Hepatocyte (in vitro differentiated cells): ENCODE measurements at regions not wholly inside any gene's neighbourhood (a gene's known extent, or its start where the extent isn't known, plus 50 kb on each side); places are given as distances from the start of the nearest gene placed in this dataset.
"Not testable (repeated sequence)": the region's sequence is repeated elsewhere in the genome, so short reads cannot be mapped to it uniquely, and the experiment has no call there.

Experiments used
- DNase-seq: peaks from one replicate; pipeline ENCODE4 v3.0.0-alpha.2; 2016; ENCODE audit warnings: low spot score
- H2AFZ ChIP-seq: fragments of 200-600 bp; sonication (generic); 2 replicates; pipeline ENCODE4 v1.6.0; 2016; ENCODE audit warnings: antibody characterized with exemption, mild to moderate bottlenecking
- H3K27ac ChIP-seq: fragments of 200-600 bp; sonication (generic); 2 replicates; pipeline ENCODE4 v1.5.1; 2016; ENCODE audit warnings: mild to moderate bottlenecking
- H3K27me3 ChIP-seq: fragments of 200-600 bp; sonication (generic); 2 replicates; pipeline ENCODE4 v1.6.1; 2016
- H3K36me3 ChIP-seq: fragments of 200-600 bp; sonication (generic); replicated peaks from 2 replicates; pipeline ENCODE4 v1.5.1; 2016; ENCODE audit warnings: low read depth; ENCODE audit not compliant: insufficient read depth
- H3K4me1 ChIP-seq: fragments of 200-600 bp; sonication (generic); 2 replicates; pipeline ENCODE4 v1.5.1; 2016; ENCODE audit warnings: mild to moderate bottlenecking, moderate library complexity; ENCODE audit not compliant: insufficient read depth
- H3K4me2 ChIP-seq: fragments of 200-600 bp; sonication (generic); 2 replicates; pipeline ENCODE4 v1.6.0; 2016
- H3K4me3 ChIP-seq: fragments of 200-600 bp; sonication (generic); 2 replicates; pipeline ENCODE4 v1.5.1; 2016; ENCODE audit warnings: mild to moderate bottlenecking
- H3K79me2 ChIP-seq: fragments of 200-600 bp; sonication (generic); 2 replicates; pipeline ENCODE4 v1.6.0; 2017; ENCODE audit warnings: mild to moderate bottlenecking
- H3K9me2 ChIP-seq: fragments of 200-600 bp; sonication (generic); replicated peaks from 2 replicates; pipeline ENCODE4 v1.6.0; 2017; ENCODE audit warnings: mild to moderate bottlenecking; ENCODE audit not compliant: insufficient read depth
- H3K9me3 ChIP-seq: fragments of 200-600 bp; sonication (generic); 2 replicates; pipeline ENCODE4 v1.5.1; 2016; ENCODE audit warnings: low read depth, mild to moderate bottlenecking
- H4K20me1 ChIP-seq: fragments of 200-600 bp; sonication (generic); 2 replicates; pipeline ENCODE4 v1.6.0; 2016; ENCODE audit warnings: mild to moderate bottlenecking; ENCODE audit not compliant: insufficient read depth, poor library complexity, severe bottlenecking
- EZH2 ChIP-seq: fragments of 200-600 bp; sonication (generic); IDR thresholded peaks from 2 replicates; pipeline ENCODE4 v1.6.1; 2016; ENCODE audit warnings: antibody characterized with exemption, mild to moderate bottlenecking, borderline replicate concordance
- EZH2phosphoT487 ChIP-seq: fragments of 200-600 bp; sonication (generic); IDR thresholded peaks from one replicate; pipeline ENCODE4 v1.6.1; 2018; ENCODE audit warnings: antibody characterized with exemption, mild to moderate bottlenecking, low read depth, moderate library complexity; ENCODE audit not compliant: unreplicated experiment, severe bottlenecking
- WGBS: methylation state at CpG from one replicate; pipeline ENCODE4 v1.1.6; 2016; ENCODE audit warnings: low lambda C conversion rate; ENCODE audit errors: missing lambda C conversion rate; 5-methylcytosine and 5-hydroxymethylcytosine counted together
- TF ChIP-seq, protein P1 (sequence below): fragments of 200-600 bp; sonication (generic); IDR thresholded peaks from 2 replicates; pipeline ENCODE4 v1.5.1; 2016; ENCODE audit warnings: antibody characterized with exemption, mild to moderate bottlenecking; ENCODE audit not compliant: poor library complexity

DNA sequence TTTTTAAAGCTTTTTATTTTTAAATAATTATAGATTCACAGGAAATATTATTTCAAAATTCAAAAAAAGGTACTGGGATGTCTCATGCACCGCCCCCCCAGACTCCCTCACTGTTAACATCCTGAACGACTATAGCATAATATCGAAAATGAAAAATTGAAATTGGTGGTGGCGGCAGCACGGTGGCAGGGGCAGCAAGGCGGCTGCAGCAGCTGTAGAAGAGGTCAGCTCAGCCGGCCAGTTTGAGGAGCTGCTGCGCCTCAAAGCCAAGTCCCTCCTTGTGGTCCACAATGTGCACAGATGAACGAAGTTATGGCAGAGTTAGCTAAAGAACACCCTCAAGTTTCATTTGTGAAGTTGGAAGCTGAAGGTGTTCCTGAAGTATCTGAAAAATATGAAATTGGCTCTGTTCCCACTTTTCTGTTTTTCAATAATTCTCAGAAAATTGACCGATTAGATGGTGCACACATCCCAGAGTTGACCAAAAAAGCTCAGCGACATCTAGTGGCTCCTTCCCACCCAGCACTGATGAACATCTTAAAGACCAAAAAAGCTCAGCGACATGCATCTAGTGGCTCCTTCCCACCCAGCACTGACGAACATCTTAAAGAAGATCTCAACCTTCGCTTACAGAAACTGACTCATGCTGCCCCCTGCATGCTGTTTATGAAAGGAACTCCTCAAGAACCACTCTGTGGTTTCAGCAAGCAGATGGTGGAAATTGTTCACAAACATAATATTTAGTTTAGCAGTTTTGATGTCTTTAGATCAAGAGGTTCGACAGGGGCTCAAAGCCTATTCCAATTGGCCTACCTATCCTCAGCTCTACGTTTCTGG, 100.8 kb downstream of the FAM217A start:
- Histone ChIP-seq H3K4me3 (no peak overlapping the region), H3K27me3 (no peaks in the 10 kb centered on the region), H3K9me3 (no peaks in the 10 kb centered on the region), H3K27ac (no peak overlapping the region), H3K36me3 (no peaks in the 10 kb centered on the region), H4K20me1 (no peaks in the 10 kb centered on the region), H3K4me1 (no peaks in the 10 kb centered on the region), H3K9me2 (no peaks in the 10 kb centered on the region), H3K4me2 (no peak overlapping the region), H3K79me2 (peaks cover under 1% of the 10 kb centered on the region), H2AFZ (no peak overlapping the region)
- peak; percentile 73 for DNase-seq
- WGBS: 63% methylated on average over 16 of the region's 16 CpGs
- TF ChIP-seq, protein P1, sequence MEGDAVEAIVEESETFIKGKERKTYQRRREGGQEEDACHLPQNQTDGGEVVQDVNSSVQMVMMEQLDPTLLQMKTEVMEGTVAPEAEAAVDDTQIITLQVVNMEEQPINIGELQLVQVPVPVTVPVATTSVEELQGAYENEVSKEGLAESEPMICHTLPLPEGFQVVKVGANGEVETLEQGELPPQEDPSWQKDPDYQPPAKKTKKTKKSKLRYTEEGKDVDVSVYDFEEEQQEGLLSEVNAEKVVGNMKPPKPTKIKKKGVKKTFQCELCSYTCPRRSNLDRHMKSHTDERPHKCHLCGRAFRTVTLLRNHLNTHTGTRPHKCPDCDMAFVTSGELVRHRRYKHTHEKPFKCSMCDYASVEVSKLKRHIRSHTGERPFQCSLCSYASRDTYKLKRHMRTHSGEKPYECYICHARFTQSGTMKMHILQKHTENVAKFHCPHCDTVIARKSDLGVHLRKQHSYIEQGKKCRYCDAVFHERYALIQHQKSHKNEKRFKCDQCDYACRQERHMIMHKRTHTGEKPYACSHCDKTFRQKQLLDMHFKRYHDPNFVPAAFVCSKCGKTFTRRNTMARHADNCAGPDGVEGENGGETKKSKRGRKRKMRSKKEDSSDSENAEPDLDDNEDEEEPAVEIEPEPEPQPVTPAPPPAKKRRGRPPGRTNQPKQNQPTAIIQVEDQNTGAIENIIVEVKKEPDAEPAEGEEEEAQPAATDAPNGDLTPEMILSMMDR: peak; percentile 65
- TF ChIP-seq EZH2: no peak

DNA sequence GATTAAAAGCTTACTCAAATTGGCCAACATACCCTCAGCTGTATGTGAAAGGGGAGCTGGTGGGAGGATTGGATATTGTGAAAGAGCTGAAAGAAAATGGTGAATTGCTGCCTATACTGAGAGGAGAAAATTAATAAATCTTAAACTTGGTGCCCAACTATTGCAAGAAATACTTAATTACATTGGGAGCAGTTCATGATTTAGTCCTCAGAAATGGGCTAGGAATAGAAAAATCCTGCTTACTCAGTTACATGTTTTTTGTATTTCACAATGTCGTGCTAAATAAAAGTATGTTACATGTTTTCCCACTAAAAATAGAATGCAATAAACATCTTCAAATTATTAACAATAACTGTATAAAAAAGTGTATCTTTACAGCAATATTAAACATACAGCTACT, 100.0 kb downstream of the FAM217A start:
- DNase-seq, H3K79me2 ChIP-seq, H3K4me1 ChIP-seq, H3K9me3 ChIP-seq, H3K27me3 ChIP-seq, H3K4me3 ChIP-seq, H4K20me1 ChIP-seq, H3K9me2 ChIP-seq, H3K36me3 ChIP-seq, H2AFZ ChIP-seq, H3K4me2 ChIP-seq: not testable (repeated sequence)
- peak overlapping the region; percentile 4 for H3K27ac ChIP-seq
- WGBS: 87% methylated on average over 1 of the region's 1 CpG

DNA sequence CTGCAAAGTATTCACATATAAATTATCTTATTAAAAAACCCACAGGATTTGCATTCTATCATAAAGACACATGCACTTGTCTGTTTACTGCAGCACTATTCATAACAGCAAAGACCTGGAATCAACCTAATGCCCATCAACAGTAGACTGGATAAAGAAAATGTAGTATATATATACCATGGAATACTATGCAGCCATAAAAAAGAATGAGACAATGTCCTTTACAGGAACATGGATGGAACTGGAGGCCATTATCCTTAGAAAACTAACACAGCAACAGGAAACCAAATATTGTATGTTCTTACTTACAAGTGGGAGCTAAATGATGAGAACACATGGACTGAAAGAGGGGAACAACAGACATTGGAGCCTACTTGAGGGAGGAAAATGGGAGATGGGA, 97.0 kb downstream of the FAM217A start:
- peaks cover 1% of the 10 kb centered on the region for H3K4me1 ChIP-seq
- H3K9me3 ChIP-seq: no peaks in the 10 kb centered on the region
- no peak overlapping the region for H3K4me2 ChIP-seq
- no peaks in the 10 kb centered on the region for H3K27me3 ChIP-seq
- no peak overlapping the region for H3K4me3 ChIP-seq
- DNase-seq: no peak
- H3K79me2 ChIP-seq: peaks cover 15% of the 10 kb centered on the region
- TF ChIP-seq EZH2phosphoT487 (no peak), EZH2 (no peak)
- TF ChIP-seq, protein P1: no peak
- no peaks in the 10 kb centered on the region for H3K36me3 ChIP-seq
- no peak overlapping the region for H3K27ac ChIP-seq
- H3K9me2 ChIP-seq: no peaks in the 10 kb centered on the region
- H4K20me1 ChIP-seq: no peaks in the 10 kb centered on the region
- no peak overlapping the region for H2AFZ ChIP-seq

DNA sequence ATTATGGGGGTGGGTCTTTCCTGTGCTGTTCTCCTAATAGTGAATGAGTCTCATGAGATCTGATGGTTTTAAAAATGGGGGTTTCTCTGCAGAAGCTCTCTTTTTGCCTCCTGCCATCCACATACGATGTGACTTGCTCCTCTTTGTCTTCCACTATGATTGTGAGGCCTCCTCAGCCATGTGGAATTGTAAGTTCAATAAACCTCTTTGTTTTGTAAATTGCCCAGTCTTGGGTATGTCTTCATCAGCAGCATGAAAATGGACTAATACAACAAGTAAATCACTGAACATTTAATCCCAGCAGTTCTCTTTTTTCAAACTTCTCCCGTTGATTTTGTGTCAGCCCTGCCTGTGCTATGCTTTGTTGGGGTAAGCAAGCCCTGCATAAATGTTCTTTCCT, 95.2 kb downstream of the FAM217A start:
- DNase-seq: no peak
- TF ChIP-seq EZH2: no peak
- TF ChIP-seq, protein P1: no peak
- no peak for TF ChIP-seq EZH2phosphoT487
- 93% methylated on average over 2 of the region's 2 CpGs for WGBS

More for the DNA sequence above, 95.2 kb downstream of the FAM217A start:
- Histone ChIP-seq H3K79me2 (peaks cover 15% of the 10 kb centered on the region), H3K4me1 (peaks cover 7% of the 10 kb centered on the region), H2AFZ (no peak overlapping the region), H3K9me2 (no peaks in the 10 kb centered on the region), H3K27me3 (no peaks in the 10 kb centered on the region), H3K4me3 (no peak overlapping the region), H3K9me3 (no peaks in the 10 kb centered on the region), H3K27ac (no peak overlapping the region), H4K20me1 (no peaks in the 10 kb centered on the region), H3K36me3 (no peaks in the 10 kb centered on the region), H3K4me2 (no peak overlapping the region)
